ENCODE measurements at regions not wholly inside any gene's neighbourhood (a gene's known extent, or its start where the extent isn't known, plus 50 kb on each side); places are given as distances from the start of the nearest gene placed in this dataset.

DNA sequence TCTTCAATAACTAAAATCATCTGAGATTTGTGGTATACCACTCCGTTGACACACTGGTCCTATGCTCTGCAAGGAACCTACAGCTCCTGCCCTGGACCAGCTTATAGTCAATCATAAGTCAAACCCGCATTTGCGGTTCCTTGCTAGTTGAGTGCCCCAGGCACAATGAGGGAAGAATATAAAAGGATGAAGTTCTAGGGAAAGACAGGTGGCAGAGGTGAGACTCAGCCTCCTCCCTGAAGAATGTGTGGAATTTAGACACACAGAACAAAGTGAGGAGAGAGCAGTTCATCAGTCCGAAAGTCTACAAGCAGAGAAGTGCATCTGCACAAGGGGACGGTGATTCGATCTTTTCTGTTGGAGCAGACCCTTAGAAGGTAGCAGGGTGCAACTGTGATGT, 615.0 kb upstream of the FANCL start:
- Histone ChIP-seq H3K36me3 (ENCODE audit: insufficient read depth, low read length) (no peaks in the 10 kb centered on the region), H3K4me3 (ENCODE audit: low read depth in 1 of 2, low read length in 2 of 2) (no peak overlapping the region), H3K27ac (ENCODE audit: low read depth, low read length) (no peak overlapping the region), H3K27me3 (ENCODE audit: control insufficient read depth in 1 of 2, insufficient read depth in 2 of 2, low read length in 2 of 2) (no peaks in the 10 kb centered on the region), H3K9ac (ENCODE audit: low read length) (no peak overlapping the region), H3K4me1 (ENCODE audit: insufficient read depth, low read length) (no peaks in the 10 kb centered on the region), H3K9me3 (ENCODE audit: low read length) (no peaks in the 10 kb centered on the region)

GRCh38 chr2:58853420-58853819, 612.3 kb upstream of the FANCL start:
- Histone ChIP-seq H3K36me3 (ENCODE audit: insufficient read depth, low read length) (no peaks in the 10 kb centered on the region), H3K4me1 (ENCODE audit: insufficient read depth, low read length) (no peaks in the 10 kb centered on the region), H3K27ac (ENCODE audit: low read depth, low read length) (no peak overlapping the region), H3K27me3 (ENCODE audit: control insufficient read depth in 1 of 2, insufficient read depth in 2 of 2, low read length in 2 of 2) (no peaks in the 10 kb centered on the region), H3K9ac (ENCODE audit: low read length) (no peak overlapping the region), H3K9me3 (ENCODE audit: low read length) (no peaks in the 10 kb centered on the region), H3K4me3 (ENCODE audit: low read depth in 1 of 2, low read length in 2 of 2) (no peak overlapping the region)

- H3K36me3 ChIP-seq (ENCODE audit: insufficient read depth, low read length): no peaks in the 10 kb centered on the region
- H3K4me3 ChIP-seq (ENCODE audit: low read depth in 1 of 2, low read length in 2 of 2): no peak overlapping the region
- H3K9ac ChIP-seq (ENCODE audit: low read length): no peak overlapping the region
- no peak overlapping the region for H3K27ac ChIP-seq (ENCODE audit: low read depth, low read length)
- H3K27me3 ChIP-seq (ENCODE audit: control insufficient read depth in 1 of 2, insufficient read depth in 2 of 2, low read length in 2 of 2): no peaks in the 10 kb centered on the region
- no peaks in the 10 kb centered on the region for H3K9me3 ChIP-seq (ENCODE audit: low read length)
- no peaks in the 10 kb centered on the region for H3K4me1 ChIP-seq (ENCODE audit: insufficient read depth, low read length)
These were observed 611.8 kb upstream of the FANCL start for GRCh38 chr2:58852905-58853304.

DNA sequence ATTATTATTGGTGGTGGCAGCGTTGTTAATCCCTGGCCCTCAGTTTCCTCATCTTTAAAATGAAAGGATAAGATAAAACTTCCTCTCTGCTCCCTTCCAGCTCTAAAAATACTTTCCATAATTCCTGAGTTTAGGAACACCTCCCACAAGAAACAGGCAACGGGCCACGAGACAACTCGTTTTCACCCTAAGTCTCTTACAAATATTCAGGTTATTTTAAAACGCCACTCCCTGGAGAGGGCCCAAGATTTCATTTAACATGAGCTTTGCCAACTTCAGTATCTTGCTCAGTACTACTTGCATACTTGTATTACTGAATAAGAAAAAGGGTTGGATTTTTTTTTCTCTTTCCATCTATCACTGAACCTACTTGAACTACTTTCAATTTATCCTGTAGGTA, 611.1 kb upstream of the FANCL start:
- no peaks in the 10 kb centered on the region for H3K9me3 ChIP-seq (ENCODE audit: low read length)
- H3K36me3 ChIP-seq (ENCODE audit: insufficient read depth, low read length): no peaks in the 10 kb centered on the region
- H3K4me1 ChIP-seq (ENCODE audit: insufficient read depth, low read length): no peaks in the 10 kb centered on the region
- H3K4me3 ChIP-seq (ENCODE audit: low read depth in 1 of 2, low read length in 2 of 2): no peak overlapping the region
- H3K27me3 ChIP-seq (ENCODE audit: control insufficient read depth in 1 of 2, insufficient read depth in 2 of 2, low read length in 2 of 2): no peaks in the 10 kb centered on the region
- no peak overlapping the region for H3K27ac ChIP-seq (ENCODE audit: low read depth, low read length)
- no peak overlapping the region for H3K9ac ChIP-seq (ENCODE audit: low read length)

GRCh38 chr2:58851598-58851997, 610.5 kb upstream of the FANCL start:
- Histone ChIP-seq H3K9me3 (ENCODE audit: low read length) (no peaks in the 10 kb centered on the region), H3K27me3 (ENCODE audit: control insufficient read depth in 1 of 2, insufficient read depth in 2 of 2, low read length in 2 of 2) (no peaks in the 10 kb centered on the region), H3K9ac (ENCODE audit: low read length) (no peak overlapping the region), H3K4me3 (ENCODE audit: low read depth in 1 of 2, low read length in 2 of 2) (no peak overlapping the region), H3K4me1 (ENCODE audit: insufficient read depth, low read length) (no peaks in the 10 kb centered on the region), H3K27ac (ENCODE audit: low read depth, low read length) (no peak overlapping the region), H3K36me3 (ENCODE audit: insufficient read depth, low read length) (no peaks in the 10 kb centered on the region)

GRCh38 chr2:58845011-58845410, 603.9 kb upstream of the FANCL start:
- Histone ChIP-seq H3K9me3 (ENCODE audit: low read length) (no peaks in the 10 kb centered on the region), H3K27ac (ENCODE audit: low read depth, low read length) (no peak overlapping the region), H3K27me3 (ENCODE audit: control insufficient read depth in 1 of 2, insufficient read depth in 2 of 2, low read length in 2 of 2) (no peaks in the 10 kb centered on the region), H3K36me3 (ENCODE audit: insufficient read depth, low read length) (no peaks in the 10 kb centered on the region), H3K4me1 (ENCODE audit: insufficient read depth, low read length) (no peaks in the 10 kb centered on the region), H3K4me3 (ENCODE audit: low read depth in 1 of 2, low read length in 2 of 2) (no peak overlapping the region), H3K9ac (ENCODE audit: low read length) (no peak overlapping the region)

DNA sequence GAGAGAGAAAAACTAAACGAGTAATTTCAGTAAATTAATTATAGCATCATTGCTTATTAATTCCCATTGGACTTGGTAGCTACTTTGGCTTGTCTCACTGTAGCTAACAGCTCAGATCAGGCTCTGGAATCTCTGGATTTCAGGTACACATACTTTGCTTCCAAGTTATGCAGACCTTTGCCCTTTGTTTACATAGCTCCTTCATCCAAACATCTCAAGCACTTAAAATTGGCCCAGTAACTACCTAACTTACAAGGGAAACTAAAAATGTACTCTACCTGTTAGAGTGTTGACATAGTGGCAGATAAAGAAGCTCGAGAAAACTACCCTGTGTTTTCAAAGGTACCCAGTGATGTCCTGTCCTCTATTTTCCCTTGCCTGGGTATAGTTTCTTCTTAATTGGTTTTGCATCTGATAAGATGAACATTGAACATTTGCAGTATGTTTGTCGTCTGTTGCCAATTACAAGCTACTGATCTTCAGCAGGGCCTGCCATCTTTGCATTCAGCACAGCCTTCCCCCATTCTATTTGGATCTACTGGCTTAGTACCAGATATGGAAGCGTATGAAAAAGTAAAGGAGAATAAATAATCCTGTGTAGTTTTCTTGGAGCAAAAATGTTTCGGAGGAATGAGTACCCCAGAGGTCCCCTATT, 601.5 kb upstream of the FANCL start:
- H3K36me3 ChIP-seq (ENCODE audit: insufficient read depth, low read length): no peaks in the 10 kb centered on the region
- H3K9ac ChIP-seq (ENCODE audit: low read length): no peak overlapping the region
- no peaks in the 10 kb centered on the region for H3K9me3 ChIP-seq (ENCODE audit: low read length)
- H3K27ac ChIP-seq (ENCODE audit: low read depth, low read length): no peak overlapping the region
- no peak overlapping the region for H3K4me3 ChIP-seq (ENCODE audit: low read depth in 1 of 2, low read length in 2 of 2)
- no peaks in the 10 kb centered on the region for H3K4me1 ChIP-seq (ENCODE audit: insufficient read depth, low read length)
- no peaks in the 10 kb centered on the region for H3K27me3 ChIP-seq (ENCODE audit: control insufficient read depth in 1 of 2, insufficient read depth in 2 of 2, low read length in 2 of 2)

DNA sequence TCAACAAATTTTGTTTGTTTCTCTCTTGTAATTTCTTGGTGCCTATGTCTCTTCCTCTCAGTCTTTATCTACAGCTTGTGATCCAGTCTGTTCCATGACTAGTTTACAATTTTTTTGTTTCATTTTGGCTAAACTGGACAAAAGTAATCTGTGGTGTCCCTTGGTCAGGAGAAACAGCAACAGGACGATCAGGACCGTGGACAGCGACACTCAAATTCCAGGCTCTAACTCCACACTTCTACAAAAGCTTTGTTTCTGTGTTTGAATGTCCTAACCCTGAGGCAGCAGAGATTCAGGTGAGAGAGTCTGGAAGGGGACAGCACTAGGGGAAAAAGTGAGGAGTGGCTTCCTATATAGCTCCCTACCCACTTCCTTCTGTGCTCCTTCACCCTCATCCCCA, 593.3 kb upstream of the FANCL start:
- H3K36me3 ChIP-seq (ENCODE audit: insufficient read depth, low read length): no peaks in the 10 kb centered on the region
- H3K9me3 ChIP-seq (ENCODE audit: low read length): no peaks in the 10 kb centered on the region
- no peak overlapping the region for H3K4me3 ChIP-seq (ENCODE audit: low read depth in 1 of 2, low read length in 2 of 2)
- H3K27ac ChIP-seq (ENCODE audit: low read depth, low read length): no peak overlapping the region
- no peak overlapping the region for H3K9ac ChIP-seq (ENCODE audit: low read length)
- H3K27me3 ChIP-seq (ENCODE audit: control insufficient read depth in 1 of 2, insufficient read depth in 2 of 2, low read length in 2 of 2): no peaks in the 10 kb centered on the region
- no peaks in the 10 kb centered on the region for H3K4me1 ChIP-seq (ENCODE audit: insufficient read depth, low read length)

GRCh38 chr2:58826795-58827194, 585.7 kb upstream of the FANCL start:
- no peak overlapping the region for H3K9ac ChIP-seq (ENCODE audit: low read length)
- H3K4me1 ChIP-seq (ENCODE audit: insufficient read depth, low read length): no peaks in the 10 kb centered on the region
- H3K9me3 ChIP-seq (ENCODE audit: low read length): no peaks in the 10 kb centered on the region

DNA sequence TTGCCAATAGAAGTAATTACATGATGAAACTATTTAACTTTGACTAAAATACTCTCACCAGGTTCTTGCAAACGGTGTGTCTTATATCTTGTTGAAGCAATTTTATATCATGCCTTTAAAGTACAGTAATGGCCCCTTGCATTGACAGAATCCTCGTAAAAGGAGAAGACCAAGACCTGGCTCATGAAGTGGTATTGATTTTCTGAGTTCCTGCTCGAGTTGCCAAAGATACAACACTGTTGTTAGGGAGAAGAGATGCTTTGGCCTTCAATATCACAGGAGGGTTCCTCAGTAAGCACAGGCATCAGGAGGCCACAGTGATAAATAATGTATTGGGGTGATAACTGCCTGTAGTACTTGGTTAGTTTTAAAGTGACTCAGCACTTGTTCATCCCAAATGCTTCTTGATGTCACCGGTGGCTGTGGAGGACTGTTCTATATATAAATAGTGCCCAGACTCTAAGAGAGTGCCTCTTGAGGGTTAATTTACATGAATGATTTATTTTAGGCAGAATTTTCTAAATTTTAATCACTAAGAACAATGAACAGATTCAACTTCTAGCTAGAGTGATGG, 571.7 kb upstream of the FANCL start:
- Histone ChIP-seq H3K4me3 (ENCODE audit: low read depth in 1 of 2, low read length in 2 of 2) (no peak overlapping the region), H3K9ac (ENCODE audit: low read length) (no peak overlapping the region), H3K27ac (ENCODE audit: low read depth, low read length) (no peak overlapping the region), H3K36me3 (ENCODE audit: insufficient read depth, low read length) (no peaks in the 10 kb centered on the region), H3K27me3 (ENCODE audit: control insufficient read depth in 1 of 2, insufficient read depth in 2 of 2, low read length in 2 of 2) (no peaks in the 10 kb centered on the region), H3K4me1 (ENCODE audit: insufficient read depth, low read length) (no peaks in the 10 kb centered on the region), H3K9me3 (ENCODE audit: low read length) (no peaks in the 10 kb centered on the region)

More at GRCh38 chr2:58826795-58827194, 585.7 kb upstream of the FANCL start:
- Histone ChIP-seq H3K4me3 (ENCODE audit: low read depth in 1 of 2, low read length in 2 of 2) (no peak overlapping the region), H3K27me3 (ENCODE audit: control insufficient read depth in 1 of 2, insufficient read depth in 2 of 2, low read length in 2 of 2) (no peaks in the 10 kb centered on the region), H3K36me3 (ENCODE audit: insufficient read depth, low read length) (no peaks in the 10 kb centered on the region), H3K27ac (ENCODE audit: low read depth, low read length) (no peak overlapping the region)

- no peaks in the 10 kb centered on the region for H3K4me1 ChIP-seq (ENCODE audit: insufficient read depth, low read length)
- H3K27me3 ChIP-seq (ENCODE audit: control insufficient read depth in 1 of 2, insufficient read depth in 2 of 2, low read length in 2 of 2): no peaks in the 10 kb centered on the region
- H3K9ac ChIP-seq (ENCODE audit: low read length): no peak overlapping the region
- no peak overlapping the region for H3K4me3 ChIP-seq (ENCODE audit: low read depth in 1 of 2, low read length in 2 of 2)
- no peaks in the 10 kb centered on the region for H3K9me3 ChIP-seq (ENCODE audit: low read length)
- no peaks in the 10 kb centered on the region for H3K36me3 ChIP-seq (ENCODE audit: insufficient read depth, low read length)
- no peak overlapping the region for H3K27ac ChIP-seq (ENCODE audit: low read depth, low read length)
These were observed 564.0 kb upstream of the FANCL start for GRCh38 chr2:58805126-58805525.

GRCh38 chr2:58803192-58803591, 562.1 kb upstream of the FANCL start:
- no peaks in the 10 kb centered on the region for H3K9me3 ChIP-seq (ENCODE audit: low read length)
- H3K27ac ChIP-seq (ENCODE audit: low read depth, low read length): no peak overlapping the region
- H3K27me3 ChIP-seq (ENCODE audit: control insufficient read depth in 1 of 2, insufficient read depth in 2 of 2, low read length in 2 of 2): no peaks in the 10 kb centered on the region
- no peak overlapping the region for H3K4me3 ChIP-seq (ENCODE audit: low read depth in 1 of 2, low read length in 2 of 2)
- H3K4me1 ChIP-seq (ENCODE audit: insufficient read depth, low read length): no peaks in the 10 kb centered on the region
- H3K36me3 ChIP-seq (ENCODE audit: insufficient read depth, low read length): no peaks in the 10 kb centered on the region
- no peak overlapping the region for H3K9ac ChIP-seq (ENCODE audit: low read length)

Data from muscle layer of colon (tissue), 2 donors.